Esophagus squamous epithelium (tissue), 5 donors: ENCODE measurements at regions not wholly inside any gene's neighbourhood (a gene's known extent, or its start where the extent isn't known, plus 50 kb on each side); places are given as distances from the start of the nearest gene placed in this dataset.

Source experiments
- DNase-seq: peaks from one replicate; lab custom pipeline; 2025; lab: John Stamatoyannopoulos, UW
- H3K27ac ChIP-seq, 4 donors: fragments of 200-600 bp; sonication (generic); one replicate each; pipeline ENCODE4 v1.5.1; 2016 to 2019; ENCODE audit warnings: mild to moderate bottlenecking in 1 of 4
- H3K27me3 ChIP-seq, 4 donors: fragments of 200-600 bp; sonication (generic); 1 replicate in 3 of 4; 2 replicates in 1 of 4; pipeline versions ENCODE4 v1.5.1 to v1.6.0; 2017 to 2021; ENCODE audit warnings: antibody characterized with exemption in 1 of 4
- H3K36me3 ChIP-seq, 3 donors: fragments of 200-600 bp; sonication (generic); one replicate each; pipeline ENCODE4 v1.5.1; 2016 to 2019
- H3K4me1 ChIP-seq, 3 donors: fragments of 200-600 bp; sonication (generic); one replicate each; pipeline ENCODE4 v1.5.1; 2017 to 2019
- H3K4me3 ChIP-seq, 4 donors: fragments of 200-600 bp; sonication (generic); 1 replicate in 3 of 4; 2 replicates in 1 of 4; pipeline ENCODE4 v1.5.1; 2016 to 2019; ENCODE audit warnings: mild to moderate bottlenecking in 2 of 4, moderate library complexity in 1 of 4
- H3K9me3 ChIP-seq, 3 donors: fragments of 200-600 bp; sonication (generic); one replicate each; pipeline ENCODE4 v1.5.1; 2016 to 2019
- CTCF ChIP-seq, 6 experiments: fragments of 450-650 bp in 4 of 6; fragments of 200-600 bp in 2 of 6; sonication (generic) in 2 of 6; IDR thresholded peaks; one replicate each; pipeline ENCODE4 v1.5.1; 2016 to 2019; ENCODE audit warnings: antibody characterized with exemption in 6 of 6, mild to moderate bottlenecking in 4 of 6, moderate library complexity in 4 of 6
- POLR2A ChIP-seq, 4 donors: fragments of 450-650 bp; IDR thresholded peaks; one replicate each; pipeline ENCODE4 v1.6.1; 2017; ENCODE audit warnings: antibody characterized with exemption in 4 of 4, mild to moderate bottlenecking in 4 of 4, moderate library complexity in 3 of 4
- WGBS, 2 donors: methylation state at CpG; one replicate each; pipeline ENCODE4 v1.1.5; 2018; 5-methylcytosine and 5-hydroxymethylcytosine counted together
- intact Hi-C: fragments of 100-400 bp; cut with DNase I; formaldehyde crosslinking; loops from one replicate; pipeline ENCODE4 v1.15.0; 2022
- donor health status: DM: yes; HTN: yes; CAD: no.

- WGBS, 2 donors: 46 to 58% methylated on average over 7 to 8 of the region's 8 CpGs
- H3K27me3 ChIP-seq: peaks cover 0 to 47% (median 0%) of the 10 kb centered on the region in 4 donors
- no peak for DNase-seq
- no peak overlapping the region for H3K4me3 ChIP-seq
- TF ChIP-seq POLR2A (IDR thresholded peaks at IDR 0.05): no peak
- no peak for TF ChIP-seq CTCF (IDR thresholded peaks at IDR 0.05)
- H3K36me3 ChIP-seq: no peaks in the 10 kb centered on the region
- no peaks in the 10 kb centered on the region for H3K4me1 ChIP-seq
- H3K27ac ChIP-seq: no peak overlapping the region
- H3K9me3 ChIP-seq: peaks cover 0 to 10% (median 0%) of the 10 kb centered on the region in 3 donors
- intact Hi-C loops: no loop called here
These were observed 58.7 kb upstream of the ACTRT2 start for GRCh38 chr1:2962541-2962940.

- Histone ChIP-seq H3K36me3 (no peaks in the 10 kb centered on the region), H3K4me1 (no peaks in the 10 kb centered on the region), H3K27ac (no peak overlapping the region), H3K27me3 (peaks cover 0 to 51% (median 0%) of the 10 kb centered on the region in 4 donors), H3K9me3 (peaks cover 0 to 6% (median 0%) of the 10 kb centered on the region in 3 donors), H3K4me3 (no peak overlapping the region)
- TF ChIP-seq CTCF (IDR thresholded peaks at IDR 0.05) (no peak), POLR2A (IDR thresholded peaks at IDR 0.05) (no peak)
- intact Hi-C loops: no loop called here
- DNase-seq: no peak
- 41 to 83% methylated on average over 1 to 2 of the region's 13 CpGs for WGBS, 2 donors
These were observed 58.3 kb upstream of the ACTRT2 start for GRCh38 chr1:2962946-2963345.

GRCh38 chr1:2965676-2966075 is 55.6 kb upstream of the ACTRT2 start:
- intact Hi-C loops: no loop called here
- 70 to 88% methylated on average over 4 of the region's 4 CpGs for WGBS, 2 donors
- no peaks in the 10 kb centered on the region for H3K36me3 ChIP-seq
- no peak overlapping the region for H3K4me3 ChIP-seq
- H3K27ac ChIP-seq: no peak overlapping the region
- no peak for TF ChIP-seq POLR2A (IDR thresholded peaks at IDR 0.05)
- no peak for TF ChIP-seq CTCF (IDR thresholded peaks at IDR 0.05)
- no peaks in the 10 kb centered on the region for H3K4me1 ChIP-seq
- H3K9me3 ChIP-seq: no peaks in the 10 kb centered on the region
- H3K27me3 ChIP-seq: peaks cover 0 to 74% (median 0%) of the 10 kb centered on the region in 4 donors
- no peak for DNase-seq

GRCh38 chr1:2966449-2967328 is 54.6 kb upstream of the ACTRT2 start:
- H3K36me3 ChIP-seq: no peaks in the 10 kb centered on the region
- 53 to 81% methylated on average over 13 to 18 of the region's 25 CpGs for WGBS, 2 donors
- no peaks in the 10 kb centered on the region for H3K4me1 ChIP-seq
- TF ChIP-seq CTCF (IDR thresholded peaks at IDR 0.05): no peak
- TF ChIP-seq POLR2A (IDR thresholded peaks at IDR 0.05): no peak
- DNase-seq: no peak
- intact Hi-C loops: no loop called here
- H3K9me3 ChIP-seq: no peaks in the 10 kb centered on the region
- H3K27ac ChIP-seq: no peak overlapping the region
- no peak overlapping the region for H3K4me3 ChIP-seq
- peaks cover 0 to 78% (median 0%) of the 10 kb centered on the region in 4 donors for H3K27me3 ChIP-seq

- Histone ChIP-seq H3K36me3 (no peaks in the 10 kb centered on the region), H3K9me3 (no peaks in the 10 kb centered on the region), H3K4me3 (no peak overlapping the region), H3K27me3 (peaks cover 0 to 77% (median 0%) of the 10 kb centered on the region in 4 donors), H3K4me1 (no peaks in the 10 kb centered on the region), H3K27ac (no peak overlapping the region)
- WGBS, 2 donors: no CpG with 5 or more reads among the region's 15 CpGs
- no peak for DNase-seq
- intact Hi-C loops: no loop called here
- TF ChIP-seq CTCF (IDR thresholded peaks at IDR 0.05) (no peak), POLR2A (IDR thresholded peaks at IDR 0.05) (no peak)
These were observed 53.9 kb upstream of the ACTRT2 start for GRCh38 chr1:2967329-2967725.
